NCI-H128 (cell line): ENCODE measurements at regions not wholly inside any gene's neighbourhood (a gene's known extent, or its start where the extent isn't known, plus 50 kb on each side); places are given as distances from the start of the nearest gene placed in this dataset.

Experiments
- DNase-seq: peaks from one replicate; lab custom pipeline; 2025; ENCODE audit not compliant: unreplicated experiment; lab: John Stamatoyannopoulos, UW

DNA sequence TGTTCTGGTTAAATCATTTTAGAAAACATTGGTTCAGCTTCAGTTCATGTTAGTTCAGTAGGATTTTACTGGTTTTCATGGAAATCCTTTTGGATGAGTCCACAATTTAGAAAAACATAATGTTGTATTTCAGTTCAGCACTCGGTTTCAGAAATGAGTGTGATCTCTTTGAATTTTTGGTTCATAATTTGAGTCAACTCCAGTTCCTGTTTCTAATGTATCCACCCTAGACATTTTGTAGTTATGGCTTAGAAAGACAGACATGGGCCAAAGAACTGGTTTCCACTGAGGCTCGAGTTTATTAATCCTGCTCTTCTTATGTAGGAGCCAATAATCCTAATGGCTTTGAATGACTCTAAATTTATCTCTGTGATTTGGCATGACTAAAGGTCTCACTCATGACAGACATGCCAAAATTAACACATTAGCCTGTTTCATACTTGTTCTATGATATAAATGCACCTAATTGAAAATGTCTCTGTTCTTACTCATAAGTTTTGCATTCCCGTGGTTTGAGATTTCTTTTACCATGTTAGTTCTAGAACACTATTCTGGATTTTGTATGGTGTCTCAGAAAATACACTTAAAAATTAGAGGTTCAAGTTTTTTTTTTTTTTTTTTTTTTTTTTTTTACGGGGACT is 82.3 kb upstream of the SPRED2 start:
- DNase-seq = no peak

DNA sequence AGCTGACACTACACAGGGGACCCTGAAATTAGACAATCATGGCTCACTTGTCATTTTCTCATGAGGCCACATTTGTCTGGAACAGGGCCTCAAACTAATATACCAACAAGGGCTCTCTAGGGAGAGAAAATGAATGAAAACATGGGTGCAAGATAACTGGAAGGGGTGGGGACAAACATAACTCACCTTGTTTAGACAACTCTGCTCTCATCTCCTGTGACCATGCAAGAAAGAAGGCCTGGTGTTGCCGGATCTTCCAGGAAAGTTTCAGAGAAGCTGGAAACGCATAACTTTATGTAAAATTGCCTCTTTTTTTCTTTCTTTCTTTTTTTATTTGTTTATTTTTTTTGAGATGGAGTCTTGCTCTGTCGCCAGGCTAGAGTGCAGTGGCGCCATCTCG is 80.4 kb upstream of the SPRED2 start:
- DNase-seq = no peak

DNA sequence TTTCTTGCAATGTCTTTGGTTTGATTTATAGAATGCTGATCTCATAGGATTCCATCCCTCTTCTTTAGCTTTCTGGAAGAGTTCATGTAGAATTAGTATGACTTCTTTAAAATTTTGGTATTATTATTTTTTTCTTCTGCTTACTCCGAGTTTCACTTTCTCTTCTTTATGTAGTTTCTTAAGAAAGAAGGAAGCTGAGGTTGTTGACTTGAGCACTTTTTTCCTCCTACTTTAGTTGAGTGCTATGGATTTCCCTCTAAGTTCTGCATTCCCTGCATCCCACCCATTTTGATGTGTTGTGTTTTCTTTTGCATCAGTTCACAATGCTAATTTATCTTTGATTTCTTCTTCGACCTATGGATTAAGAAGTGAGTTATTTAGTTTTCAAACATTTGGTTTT is 78.9 kb upstream of the SPRED2 start:
- DNase-seq = no peak

DNA sequence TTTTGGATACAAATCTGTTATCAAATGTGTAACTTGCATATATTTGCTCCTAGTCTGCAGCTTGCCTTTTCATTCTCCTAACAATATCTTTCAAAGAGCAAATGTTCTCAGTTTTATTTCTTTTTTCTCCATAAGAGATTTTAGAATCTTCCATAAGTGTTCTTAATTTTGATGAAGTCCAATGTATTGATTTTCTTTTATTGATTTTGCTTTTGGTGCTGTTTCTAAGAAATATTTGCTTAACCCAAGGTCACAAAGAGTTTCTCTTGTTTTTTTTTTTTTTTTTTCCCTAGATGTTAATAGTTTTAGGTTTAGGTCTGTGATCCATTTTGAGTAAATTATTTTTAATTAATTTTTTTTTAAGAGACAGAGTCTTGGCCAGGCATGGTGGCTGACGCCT is 75.8 kb upstream of the SPRED2 start:
- no peak for DNase-seq

DNA sequence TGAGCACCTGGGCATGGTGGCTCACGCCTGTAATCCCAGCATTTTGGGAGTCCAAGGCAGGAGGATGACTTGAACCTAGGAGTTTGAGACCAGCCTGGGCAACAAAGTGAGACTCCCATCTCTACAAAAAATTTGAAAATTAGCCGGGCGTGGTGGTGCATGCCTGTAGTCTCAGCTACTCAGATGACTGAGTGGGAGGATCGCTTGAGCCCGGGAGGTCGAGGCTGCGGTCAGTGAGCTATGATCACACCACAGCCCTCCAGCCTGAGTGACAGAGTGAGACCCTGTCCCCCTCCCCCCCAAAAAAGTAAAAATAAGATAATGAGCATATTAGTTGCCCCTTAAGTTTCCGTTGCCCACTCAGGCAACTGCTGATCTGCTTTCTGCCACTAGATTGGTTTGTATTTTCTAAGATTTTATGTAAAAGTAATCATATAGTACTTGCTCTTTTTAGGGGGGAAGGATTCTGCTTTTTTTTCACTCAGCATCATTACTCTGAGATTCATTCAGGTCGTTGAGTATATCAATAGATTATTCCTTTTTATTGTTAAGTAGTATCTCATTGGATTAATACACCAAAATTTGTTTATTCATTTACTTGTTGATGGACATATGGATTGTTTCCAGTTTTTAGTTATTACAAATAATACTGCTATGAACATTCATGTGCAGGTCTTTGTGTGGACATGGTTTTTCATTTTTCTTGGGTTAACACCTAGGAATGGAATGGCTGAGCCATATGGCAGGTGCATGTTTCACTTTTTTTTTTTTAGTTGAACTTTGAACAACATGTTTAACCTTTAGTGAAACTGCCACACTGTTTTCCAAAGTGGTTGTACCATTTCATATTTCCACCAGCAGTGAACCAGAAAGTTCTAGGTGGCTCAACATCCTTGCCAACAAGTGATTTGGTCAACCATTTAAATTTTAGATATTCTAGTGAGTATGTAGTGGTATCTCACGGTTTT is 75.0 kb upstream of the SPRED2 start:
- no peak for DNase-seq

DNA sequence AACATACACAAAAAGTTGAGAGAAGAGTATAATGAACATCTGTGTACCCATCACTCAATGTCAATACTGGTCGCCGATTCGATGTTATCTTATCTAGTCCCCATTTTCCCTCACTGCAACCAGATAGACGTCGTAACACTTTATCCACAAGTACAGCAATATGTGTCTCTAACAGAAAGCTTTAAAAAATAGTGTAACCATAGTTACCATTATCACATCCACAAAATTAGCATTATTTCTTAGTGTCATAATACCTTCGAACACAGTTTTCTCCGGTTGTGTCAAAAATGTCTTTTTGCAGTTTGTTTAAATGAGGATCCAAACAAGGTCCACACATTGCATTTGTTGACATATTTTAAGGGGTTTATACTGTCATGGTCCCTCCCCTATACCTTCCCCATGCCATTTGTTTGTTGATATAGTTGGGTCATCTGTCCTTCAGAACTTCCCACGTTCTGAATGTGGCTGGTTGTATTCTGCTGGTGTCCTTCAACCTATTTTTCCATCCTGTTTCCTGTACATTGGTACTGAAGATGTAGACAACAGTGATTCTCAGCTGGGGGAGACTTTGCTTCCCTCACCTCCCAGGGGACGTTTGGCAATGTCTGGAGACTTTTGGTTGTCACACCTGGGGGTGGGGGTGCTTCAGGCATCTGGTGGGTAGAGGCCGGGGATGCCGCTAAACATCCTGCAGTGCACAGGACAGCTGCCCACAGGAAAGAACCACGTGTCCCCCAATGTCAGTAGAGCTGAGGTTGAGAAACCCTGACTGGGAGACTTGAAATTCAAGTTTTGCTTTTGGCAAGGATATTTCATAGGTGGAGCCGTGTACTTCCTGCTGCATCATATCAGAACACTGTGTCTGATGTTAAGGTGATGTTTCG is 72.7 kb upstream of the SPRED2 start:
- no peak for DNase-seq

DNA sequence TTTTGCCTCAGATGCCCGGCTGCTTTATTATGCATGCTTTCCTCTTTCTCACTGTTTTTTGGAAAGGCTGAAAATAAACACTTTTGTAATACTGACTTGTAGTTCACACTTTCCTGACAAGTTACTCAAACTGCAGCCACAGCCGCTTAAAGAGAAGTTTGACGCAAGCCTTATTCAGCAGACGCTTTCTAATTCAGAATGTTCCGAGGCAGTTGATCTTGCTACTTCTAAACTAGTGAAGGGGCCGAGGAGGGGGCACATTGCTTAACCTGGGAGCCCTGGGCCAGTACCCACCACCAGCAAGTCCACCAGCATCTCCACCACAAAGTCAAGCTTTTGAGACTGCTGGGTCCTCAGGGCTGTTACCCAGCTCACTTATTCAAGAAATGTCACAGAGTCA is 71.8 kb upstream of the SPRED2 start:
- DNase-seq = no peak

DNA sequence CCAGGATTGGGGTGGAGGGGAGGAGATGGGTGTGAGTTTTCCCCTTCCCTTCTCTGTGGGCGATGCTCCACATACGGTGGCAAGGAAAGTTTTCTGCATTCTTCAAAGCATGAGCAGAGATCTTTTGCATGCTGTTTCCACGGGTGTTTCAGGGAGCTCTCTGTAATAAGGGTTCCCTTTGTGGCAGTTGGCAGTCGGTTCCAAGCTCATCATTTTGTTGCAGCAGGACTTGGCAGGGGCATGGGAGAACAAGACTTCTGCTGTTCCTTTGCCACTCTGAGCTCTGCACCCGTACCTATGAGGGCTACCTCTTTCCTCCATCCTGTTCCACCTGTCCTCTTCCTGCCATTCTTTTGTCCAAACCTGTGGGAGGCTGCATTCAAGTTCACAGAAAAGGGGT is 71.3 kb upstream of the SPRED2 start:
- no peak for DNase-seq

DNA sequence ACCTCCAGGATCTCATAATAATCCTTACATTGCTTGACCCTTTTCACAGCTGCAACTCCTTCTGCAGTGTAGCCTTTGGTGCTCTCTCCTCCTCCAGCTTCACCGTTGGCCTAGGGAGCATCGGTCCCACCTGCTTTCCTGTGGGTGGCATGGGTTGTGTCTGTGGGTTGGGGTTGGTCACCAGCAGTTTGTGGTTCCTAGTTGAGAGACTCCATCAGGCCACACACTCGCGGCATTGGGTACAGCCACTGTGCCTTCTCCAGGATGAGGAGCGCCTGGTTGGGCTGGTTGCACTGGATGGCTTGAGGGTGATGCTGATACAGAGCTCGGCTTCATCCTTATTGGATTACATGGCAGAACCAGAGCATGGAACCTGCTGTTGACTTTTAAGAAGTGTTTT is 69.4 kb upstream of the SPRED2 start:
- no peak for DNase-seq

DNA sequence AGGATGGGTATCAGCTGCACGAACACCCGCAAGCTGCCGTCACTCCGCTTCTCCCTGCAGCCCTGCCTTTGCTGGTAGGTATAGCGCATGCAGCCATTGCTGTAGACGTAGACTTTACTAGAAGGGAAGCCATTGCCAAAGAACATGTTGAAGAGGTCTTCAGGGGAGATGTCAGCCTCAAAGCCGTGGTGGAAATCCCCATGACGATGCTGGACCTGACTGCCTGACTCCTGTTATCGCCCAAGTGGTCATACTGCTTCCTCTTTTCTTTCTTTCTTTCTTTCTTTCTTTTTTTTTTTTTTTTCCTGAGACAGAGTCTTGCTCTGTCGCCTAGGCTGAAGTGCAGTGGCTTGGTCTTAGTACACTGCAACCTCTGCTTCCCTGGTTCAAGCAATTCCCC is 68.7 kb upstream of the SPRED2 start:
- no peak for DNase-seq

DNA sequence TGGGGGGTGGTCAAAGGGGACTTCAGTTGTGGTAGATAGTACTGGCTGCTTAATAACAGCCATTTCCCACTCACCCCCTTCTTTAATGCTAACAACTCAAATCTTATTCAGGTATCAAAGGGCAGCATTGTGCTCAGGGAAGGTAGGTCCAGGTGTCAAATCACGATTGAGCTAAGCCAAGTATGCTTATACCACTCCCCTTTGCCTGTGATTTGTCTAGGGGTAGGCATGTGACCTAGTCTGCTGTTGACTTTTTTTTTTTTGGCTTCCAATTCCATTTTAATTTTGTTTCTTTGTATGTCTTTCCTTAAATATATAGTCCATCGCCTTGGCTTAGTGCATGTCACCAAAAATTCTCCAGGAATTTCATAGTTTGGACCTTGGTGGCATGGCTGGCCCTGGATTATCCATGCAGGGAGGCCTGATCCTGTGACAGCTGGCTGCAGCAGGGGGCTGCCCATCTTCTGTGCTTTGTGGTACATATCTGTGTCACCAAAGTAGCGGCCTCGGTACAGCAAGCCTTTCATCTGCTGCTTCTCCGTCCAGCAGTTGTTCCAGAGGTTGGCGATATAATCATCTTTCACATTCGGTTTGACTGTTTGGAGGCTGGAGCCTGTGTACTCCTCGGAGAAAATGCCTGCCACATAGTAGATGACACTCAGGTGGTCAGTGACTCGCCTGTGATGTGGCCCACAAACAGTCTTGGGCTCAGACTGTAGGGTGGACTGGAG is 68.1 kb upstream of the SPRED2 start:
- no peak for DNase-seq

DNA sequence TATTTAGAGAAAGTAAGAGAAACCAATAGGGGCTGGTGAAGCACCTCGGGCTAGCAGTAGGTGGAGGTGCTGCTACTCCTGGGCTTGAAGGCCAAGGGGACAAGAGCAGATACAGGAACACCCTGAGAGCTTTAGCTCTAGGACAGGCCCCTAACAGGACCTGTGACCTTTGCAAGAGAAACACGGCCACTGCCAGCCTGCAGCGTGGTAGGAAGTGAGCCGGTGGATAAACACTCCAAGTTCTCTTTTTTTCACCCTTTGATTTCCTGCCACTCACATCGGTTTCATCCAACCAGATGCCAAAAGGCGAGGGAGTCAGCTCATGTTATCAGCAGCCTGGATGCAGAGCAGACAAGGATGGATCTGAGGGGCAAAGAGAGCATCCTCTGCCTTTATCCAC is 66.8 kb upstream of the SPRED2 start:
- DNase-seq = no peak

DNA sequence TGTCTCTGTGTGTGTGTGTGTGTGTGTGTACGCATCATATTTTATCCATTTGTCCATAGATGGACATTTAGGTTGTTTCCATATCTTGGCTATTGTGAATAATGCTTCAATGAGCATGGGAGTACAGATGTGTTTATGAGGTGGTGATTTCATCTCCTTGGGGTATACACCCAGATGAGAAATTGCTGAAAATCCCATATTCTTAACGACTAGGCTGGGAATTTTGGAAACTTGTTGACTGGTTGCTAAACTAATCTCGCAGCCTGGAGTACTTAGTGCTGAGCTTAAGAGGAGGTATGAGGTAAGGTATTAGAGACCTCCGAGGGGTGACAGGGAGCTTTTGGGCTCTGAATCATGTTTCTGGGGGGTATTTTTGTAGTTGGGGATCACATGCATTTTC is 66.0 kb upstream of the SPRED2 start:
- DNase-seq = no peak

DNA sequence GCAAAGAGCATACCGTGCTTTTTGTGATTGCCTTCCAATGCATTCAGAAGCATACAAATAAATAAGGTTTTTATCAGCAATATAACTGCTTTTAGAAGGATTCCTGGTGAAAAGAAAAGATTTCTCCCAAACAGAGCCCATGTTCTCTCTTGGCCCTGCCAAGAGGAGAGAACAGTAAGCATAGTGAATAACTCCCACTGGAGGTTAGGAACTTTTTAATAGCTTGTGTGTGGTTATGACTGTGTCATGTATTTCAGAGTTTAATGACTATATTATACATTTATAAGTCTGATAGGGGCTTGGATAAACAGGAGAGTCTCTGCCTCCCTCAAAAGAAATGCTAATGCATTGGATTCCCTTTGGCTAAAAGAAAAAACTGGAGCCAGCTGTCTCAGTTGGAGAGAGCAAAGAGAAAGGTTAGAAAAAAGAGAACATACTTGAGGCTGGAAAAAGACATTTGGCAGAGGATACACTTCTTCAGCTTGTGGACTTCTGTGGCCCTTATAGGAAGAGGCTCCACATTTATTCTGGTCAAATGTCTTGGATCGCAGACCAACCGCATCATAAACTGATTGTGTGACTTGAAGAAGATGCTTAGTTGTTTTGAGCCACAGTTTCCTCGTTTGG is 63.0 kb upstream of the SPRED2 start:
- DNase-seq = no peak

DNA sequence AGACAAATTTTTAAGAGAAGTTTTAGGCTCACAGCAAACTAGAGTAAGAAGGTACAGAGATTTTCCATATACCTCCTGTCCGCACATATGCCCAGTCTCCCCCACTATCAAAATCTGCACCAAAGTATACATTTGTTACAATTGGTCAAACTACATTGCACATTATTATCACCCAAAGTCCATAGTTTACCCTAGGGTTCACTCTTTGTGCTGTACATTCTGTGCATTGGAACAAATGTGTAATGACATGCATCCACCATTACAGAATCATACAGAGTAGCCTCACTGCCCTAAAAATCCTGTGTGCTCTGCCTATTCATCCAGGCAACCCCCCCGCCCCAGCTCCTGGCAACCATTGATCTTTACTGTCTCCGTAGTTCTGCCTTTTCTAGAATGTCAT is 61.7 kb upstream of the SPRED2 start:
- no peak for DNase-seq

DNA sequence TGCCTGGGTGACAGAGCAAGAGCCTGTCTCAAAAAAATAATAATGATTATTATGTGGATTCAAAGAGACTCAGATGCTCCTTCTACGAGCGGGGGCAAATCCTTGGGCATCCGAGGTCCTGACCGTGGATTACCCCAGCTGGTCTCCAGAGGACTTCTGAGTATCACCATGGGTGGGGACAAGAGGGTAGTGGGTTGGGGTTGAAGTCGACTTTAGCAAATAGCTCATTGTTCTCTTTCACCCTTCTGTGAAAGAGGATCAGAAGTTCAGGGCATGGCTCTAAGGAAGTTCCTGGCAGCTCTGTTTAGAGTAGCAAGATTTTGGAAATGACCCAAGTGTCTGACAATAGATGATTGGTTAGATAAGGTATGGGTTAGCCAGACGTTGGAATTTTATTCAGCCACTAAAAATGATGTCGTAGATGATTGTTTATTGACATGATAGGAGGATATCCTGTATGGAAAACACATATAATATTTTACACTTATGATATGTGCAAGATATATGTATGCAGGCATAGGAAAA is 59.0 kb upstream of the SPRED2 start:
- no peak for DNase-seq

DNA sequence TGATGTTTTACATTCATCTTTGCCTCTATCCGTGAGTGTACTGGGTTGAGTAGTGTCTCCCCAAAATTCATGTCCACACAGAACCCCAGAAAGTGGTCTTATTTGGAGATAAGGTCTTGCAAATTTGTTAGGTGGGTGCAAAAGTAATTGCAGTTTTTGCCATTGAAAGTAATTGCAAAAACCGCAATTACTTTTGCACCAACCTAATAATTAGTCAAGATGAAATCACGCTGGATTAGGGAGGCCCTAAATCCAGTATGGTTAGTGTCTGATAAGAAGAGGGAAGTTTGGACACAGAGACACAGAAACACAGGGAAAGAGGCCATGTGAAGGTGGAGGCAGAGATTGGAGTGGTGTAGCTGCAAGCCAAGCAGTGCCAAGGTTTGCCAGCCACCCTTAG is 57.8 kb upstream of the SPRED2 start:
- no peak for DNase-seq

DNA sequence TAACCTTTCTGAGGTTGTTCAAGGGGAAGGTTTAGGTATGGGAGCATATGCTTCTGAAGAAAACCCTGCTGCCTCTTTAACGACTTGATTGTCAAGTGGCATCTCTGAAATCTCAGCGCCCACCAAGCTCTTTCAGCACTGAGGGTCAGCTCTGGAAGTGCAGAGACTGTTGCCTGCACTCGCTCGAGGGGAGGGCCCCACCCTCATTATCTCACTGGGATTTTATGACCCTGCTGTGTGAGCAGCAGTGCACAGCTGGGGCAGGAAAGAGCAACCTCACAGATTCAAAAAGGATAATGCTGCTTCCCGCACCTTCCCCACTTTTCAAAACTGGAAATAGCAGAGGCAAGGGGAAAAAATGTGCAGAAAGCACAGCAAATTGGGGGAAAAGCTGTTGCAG is 56.9 kb upstream of the SPRED2 start:
- DNase-seq = no peak

DNA sequence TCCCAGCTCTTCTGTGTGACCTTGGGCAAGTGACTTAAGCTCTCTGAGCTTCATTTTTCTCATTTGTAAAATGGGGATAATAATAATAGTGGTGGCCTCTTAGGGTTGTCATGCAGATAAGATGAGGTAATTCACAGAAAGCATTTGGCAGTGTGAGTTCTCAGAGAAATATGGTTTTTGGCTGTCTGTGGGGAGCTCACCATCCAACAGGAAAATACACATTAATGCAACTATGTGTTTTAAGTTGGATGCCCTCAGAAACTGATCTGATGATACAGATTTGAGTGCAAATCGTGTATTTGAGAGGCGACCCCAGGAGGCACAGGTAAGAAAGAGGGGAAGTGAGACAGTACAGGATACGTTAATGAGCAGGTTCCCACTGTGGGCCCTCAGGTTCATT is 56.1 kb upstream of the SPRED2 start:
- no peak for DNase-seq

DNA sequence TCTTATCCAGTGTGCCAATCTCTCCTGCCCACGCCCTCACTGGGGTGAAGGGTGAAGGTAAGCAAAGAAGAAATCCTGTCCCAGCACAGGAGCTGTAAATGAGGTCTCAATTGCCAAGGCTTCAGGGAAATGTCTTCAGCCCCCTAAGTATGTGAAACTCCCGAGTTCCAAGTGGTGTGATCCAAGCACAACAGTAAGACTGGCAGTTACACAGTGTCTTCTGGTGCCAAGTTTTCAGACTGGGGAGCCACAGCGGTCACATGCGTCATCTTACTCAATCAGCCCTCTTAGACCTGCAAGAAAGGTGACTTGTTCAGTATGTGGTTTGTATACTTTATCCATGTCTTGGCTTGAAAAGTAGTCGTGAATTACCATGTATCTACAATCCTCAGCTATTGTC is 55.0 kb upstream of the SPRED2 start:
- DNase-seq = no peak
